HG03457 (cell line): ENCODE measurements at regions not wholly inside any gene's neighbourhood (a gene's known extent, or its start where the extent isn't known, plus 50 kb on each side); places are given as distances from the start of the nearest gene placed in this dataset.
"Not testable (repeated sequence)": the region's sequence is repeated elsewhere in the genome, so short reads cannot be mapped to it uniquely, and the experiment has no call there.

Experiments used
- ATAC-seq: cut with Tn5 transposase; IDR thresholded peaks from one replicate; pipeline ENCODE4 v1.9.1; 2021; ENCODE audit warnings: moderate number of reproducible peaks; ENCODE audit not compliant: unreplicated experiment

DNA sequence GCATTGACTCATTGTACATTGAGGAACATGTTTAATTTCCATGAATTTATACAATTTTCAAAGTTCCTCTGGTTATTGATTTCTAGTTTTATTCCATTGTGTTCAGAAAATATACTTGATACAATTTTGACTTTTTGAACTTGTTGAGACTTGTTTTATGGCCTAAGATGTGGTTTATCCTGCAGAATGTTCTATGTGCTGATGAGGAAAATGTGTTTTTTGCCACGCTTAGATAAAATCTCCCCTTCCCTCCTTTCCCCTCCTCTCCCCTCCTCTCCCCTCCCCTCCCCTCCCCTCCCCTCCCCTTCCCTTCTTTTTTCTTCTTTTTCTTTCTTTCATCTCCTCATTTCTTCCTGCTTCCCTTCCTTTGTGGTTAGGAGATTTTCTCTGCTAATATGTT lies 470.8 kb upstream of the MAP3K7 start:
- no peak for ATAC-seq

DNA sequence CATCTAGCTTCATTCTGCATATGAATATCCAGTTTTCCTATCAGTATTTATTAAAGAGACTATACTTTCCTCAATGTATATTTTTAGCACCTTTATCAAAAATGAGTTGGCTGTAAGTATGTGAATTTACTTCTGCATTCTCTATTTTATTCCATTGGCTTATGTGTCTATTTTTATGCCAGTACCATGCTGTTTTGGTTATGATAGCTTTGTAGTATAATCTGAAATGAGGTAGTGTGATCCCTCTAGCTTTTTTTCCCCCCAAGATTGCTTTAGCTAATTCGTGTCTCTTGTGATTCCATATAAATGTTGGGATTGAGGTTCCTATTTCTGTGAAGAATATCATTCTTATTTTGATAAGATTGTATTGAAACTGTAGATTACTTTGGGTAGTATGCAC lies 469.1 kb upstream of the MAP3K7 start:
- ATAC-seq = no peak

- ATAC-seq = not testable (repeated sequence)
Measured at GRCh38 chr6:91052473-91053450, 465.9 kb upstream of the MAP3K7 start.

DNA sequence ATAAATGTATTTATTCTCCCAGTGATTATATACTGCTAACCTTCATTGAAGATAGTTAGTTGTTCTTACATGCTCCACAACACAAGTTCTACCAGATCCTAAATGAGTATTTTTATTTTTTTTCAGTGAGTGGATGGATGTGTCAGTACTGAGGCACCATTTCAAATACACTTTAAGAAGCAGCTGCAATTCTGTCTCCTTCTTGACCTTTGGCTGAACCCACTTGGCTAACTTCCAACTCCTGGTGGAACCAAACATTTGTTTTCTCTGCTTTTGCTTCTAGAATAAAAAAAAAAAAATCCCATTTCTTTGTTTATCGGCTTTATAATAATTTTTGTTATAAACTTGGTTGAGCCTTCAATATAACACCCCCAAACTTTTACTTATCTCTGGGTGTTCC lies 458.3 kb upstream of the MAP3K7 start:
- ATAC-seq = no peak

- no peak for ATAC-seq
Measured at GRCh38 chr6:91043751-91044150, 456.9 kb upstream of the MAP3K7 start.

DNA sequence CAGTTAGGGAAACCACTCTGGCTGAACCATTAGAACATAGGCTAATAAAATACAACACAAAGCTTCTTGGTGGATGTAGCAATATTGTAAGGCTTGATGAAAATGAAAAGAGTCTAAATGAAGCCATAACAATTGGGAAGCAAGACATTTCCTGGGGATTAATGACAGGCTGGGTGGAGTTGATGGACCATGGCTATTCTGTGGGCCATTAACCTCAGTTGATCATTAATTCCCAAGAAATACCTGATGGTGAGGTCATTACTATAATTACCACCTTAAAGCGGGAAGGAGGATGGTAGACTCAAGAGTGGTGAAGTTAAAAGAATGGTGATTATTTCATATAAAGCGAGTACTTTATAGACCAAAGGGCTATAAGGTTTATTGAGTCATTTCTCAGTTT lies 455.8 kb upstream of the MAP3K7 start:
- ATAC-seq = no peak

GRCh38 chr6:91033964-91034363 lies 447.1 kb upstream of the MAP3K7 start:
- ATAC-seq = no peak

DNA sequence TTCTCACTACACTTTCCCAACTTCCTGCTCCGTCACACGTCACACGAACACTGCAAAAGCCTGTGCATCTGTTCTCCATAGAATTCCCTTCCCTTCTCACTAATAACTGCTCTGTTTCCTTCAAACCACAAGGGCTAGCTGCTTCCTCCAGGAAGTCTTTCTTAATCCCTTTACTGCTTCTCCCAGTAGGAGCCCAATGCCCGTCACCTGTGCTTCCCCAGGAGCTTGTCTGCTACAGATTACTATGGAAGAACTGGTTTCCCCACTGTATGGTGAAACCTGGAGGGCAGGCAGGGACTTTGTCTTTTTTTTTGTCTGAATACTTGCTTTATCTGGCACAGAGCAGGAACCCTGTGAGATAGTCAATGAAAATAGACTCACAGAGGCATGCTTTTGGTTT lies 444.7 kb upstream of the MAP3K7 start:
- no peak for ATAC-seq

DNA sequence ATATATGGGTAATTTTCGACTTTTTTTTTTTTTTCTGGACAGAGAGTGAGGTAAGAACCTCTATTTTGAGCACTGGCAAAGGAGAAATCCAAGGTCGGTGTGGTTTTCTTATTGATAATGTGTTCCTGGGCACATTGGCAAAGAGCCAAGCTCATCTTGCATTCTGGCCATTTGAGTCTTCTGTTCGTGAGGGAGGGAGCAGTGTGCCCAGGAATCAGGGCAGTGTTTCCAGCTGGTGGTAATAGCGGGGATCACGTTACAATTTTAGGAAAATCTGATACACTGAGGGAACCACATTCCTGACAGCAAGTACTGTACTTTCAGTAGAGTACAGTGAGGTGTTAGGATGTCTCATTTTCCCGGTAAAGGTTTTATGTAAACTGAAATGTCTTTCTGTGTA lies 442.3 kb upstream of the MAP3K7 start:
- no peak for ATAC-seq

DNA sequence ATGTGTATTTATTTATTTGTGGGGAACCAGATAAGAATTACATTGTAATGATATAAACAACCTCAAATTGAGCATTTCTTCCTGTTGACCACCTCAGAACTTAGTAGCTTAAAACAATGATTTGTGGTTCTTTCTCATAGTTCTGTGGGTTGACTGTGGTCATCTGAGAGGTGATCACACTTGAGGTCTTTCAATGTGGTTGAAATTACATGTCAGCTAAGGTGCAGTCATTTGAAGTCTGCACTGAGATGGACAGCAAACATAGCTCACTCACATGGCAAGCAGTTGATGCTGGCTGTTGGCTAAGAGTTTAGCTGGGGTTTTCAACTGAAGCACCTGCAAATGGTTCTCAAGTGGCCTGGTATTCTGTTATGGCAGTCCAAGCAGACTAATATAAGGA lies 436.7 kb upstream of the MAP3K7 start:
- no peak for ATAC-seq

DNA sequence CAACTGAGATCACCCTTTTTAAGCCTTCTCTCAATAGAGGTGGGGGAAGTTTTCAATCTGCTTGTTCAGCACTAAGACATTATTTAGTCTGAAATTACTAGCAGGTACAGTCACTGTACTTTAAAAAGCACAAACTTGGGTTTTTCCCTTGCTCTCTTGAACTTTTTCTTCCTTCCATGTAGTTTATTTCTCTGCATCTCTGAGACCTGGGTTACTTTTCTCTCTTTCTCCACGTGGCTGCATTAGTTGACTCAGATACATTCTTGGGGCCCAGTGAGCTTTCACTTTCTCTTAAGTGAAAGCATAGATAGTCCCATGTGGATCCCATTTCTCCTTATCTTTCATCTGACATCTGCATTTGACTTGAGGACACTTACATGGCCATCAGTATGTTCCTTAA lies 433.9 kb upstream of the MAP3K7 start:
- ATAC-seq = no peak

- ATAC-seq = no peak
Measured at GRCh38 chr6:91018586-91018985, 431.7 kb upstream of the MAP3K7 start.

DNA sequence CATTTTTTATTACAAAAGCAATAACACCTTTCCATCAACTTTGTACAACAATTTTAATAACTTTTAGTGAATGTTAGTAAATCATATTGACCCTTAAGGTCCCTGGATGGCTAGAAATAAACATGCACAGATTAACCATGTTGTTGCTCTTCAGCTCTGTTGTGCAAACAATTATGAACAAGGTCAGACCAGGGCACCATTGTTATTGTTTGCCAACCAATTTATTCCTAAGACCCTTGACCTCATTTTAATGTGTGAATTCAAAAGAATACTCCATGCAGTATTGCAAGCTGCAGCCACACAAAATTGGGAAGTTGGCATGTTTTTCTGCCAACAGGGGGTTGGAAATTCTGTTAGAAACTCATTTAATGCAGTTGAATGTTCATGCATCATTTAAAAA lies 426.6 kb upstream of the MAP3K7 start:
- ATAC-seq = no peak

GRCh38 chr6:90997076-90997475 lies 410.2 kb upstream of the MAP3K7 start:
- no peak for ATAC-seq

DNA sequence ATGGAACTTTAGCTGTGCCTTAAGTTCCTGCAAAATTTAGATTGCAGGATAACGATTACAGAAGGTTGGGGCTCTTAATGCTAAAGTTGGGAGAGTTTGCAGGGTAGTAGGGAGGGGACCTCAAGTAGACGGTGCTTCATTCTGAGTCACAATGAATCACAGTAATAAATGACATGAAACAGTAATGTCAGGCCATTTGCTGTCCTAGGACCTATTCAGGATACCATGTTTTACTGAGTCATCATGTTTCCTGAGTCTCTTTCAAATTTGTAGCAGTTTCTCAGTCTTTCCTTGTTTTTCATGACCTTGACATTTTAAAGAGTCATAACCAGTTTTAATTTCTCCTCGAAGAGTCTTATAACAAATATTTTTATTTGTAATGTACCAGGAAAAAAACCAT lies 406.9 kb upstream of the MAP3K7 start:
- ATAC-seq = no peak

DNA sequence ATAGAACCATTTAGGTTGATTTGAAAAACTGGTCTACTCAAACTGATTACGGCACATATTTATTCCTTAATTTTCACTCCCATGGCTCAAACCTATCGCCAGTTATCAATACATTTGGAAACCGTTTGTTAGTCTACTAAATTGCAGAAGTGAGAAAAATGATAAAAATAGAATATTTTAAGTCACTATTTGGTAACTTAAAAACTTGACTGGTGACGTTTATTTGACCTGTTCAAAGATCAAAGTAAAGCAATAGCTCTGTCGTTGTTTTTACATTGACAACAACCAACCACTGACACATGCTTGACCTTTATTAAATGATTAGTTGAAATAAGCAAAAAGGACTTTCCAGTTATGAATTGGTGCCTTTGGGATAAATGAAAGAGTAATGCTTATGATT lies 402.9 kb upstream of the MAP3K7 start:
- ATAC-seq = no peak

DNA sequence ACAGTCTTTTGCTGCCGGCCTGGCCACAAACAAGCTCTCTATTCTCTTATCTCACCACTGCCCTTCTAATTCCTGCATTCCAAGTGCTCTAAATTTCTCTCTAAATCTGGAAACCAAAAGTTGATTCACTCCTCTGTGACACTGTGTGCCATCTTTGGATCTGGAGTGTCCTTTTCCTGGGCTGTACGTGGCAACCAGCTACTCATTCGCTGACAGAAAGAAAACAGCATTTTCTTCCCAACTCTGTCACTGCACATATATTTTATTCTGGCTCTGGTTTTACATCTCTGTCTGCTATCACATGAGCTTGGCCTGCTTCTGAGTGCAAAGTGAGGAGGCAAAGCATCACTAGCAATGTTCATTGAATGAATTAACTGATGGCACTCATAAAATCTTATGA lies 397.2 kb upstream of the MAP3K7 start:
- ATAC-seq = no peak

DNA sequence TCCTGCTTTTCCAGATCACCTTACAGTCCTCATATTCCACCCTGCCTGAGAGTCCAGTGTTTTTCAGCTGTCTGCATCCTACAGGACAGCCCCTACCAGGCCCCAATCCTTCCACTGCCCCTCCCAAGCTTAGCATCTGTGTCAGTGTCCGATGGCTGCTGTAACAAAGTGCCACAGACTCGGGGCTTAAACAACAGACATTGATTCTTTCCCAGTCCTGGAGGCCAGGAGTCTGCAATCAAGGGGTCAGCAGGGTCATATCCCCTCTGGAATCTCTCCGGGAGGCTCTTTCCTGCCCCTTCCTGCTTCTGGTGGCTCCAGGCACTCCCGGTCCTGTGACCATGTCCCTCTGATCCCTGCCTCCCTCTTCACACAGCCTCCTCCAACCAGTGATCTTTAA lies 396.6 kb upstream of the MAP3K7 start:
- ATAC-seq = no peak

DNA sequence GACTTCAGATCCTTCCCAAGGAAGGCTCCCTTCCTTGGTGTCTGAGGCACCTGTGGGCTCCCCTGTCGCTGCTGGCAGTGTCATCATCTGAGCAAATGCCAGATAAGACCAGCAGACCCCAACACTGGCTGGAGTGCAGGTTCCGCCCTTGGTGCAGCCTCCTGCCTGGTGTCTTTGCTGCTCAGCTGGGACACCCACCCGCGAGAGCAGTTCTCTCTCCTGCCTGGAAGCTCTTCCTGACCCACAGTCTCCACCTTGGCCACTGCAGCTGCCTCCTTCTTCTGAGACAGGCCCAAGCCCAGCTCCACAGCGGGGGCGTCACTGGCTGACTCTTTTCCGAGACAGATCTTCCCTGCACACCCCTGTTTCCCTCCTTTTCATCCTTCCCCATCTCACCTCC lies 395.7 kb upstream of the MAP3K7 start:
- no peak for ATAC-seq

GRCh38 chr6:90982051-90982450 lies 395.2 kb upstream of the MAP3K7 start:
- ATAC-seq = no peak

DNA sequence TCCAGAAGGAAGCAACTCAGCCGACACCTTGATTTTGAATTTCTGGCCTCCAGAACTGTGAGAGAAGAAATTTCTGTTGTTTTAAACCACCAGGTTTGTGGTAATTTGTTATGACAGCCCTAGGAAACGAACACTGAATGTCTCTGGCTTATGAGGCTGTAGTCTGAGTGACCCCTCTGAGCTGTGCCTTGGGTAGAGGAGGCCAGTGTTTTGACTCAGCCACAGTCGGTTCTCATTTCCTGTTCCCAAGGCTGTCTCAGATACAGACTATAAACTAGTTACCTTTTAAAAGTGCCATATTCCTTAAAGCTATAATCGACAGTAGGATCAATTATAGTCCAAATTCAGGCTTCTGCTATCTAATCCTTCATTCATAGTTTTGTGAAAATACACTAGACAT lies 391.2 kb upstream of the MAP3K7 start:
- no peak for ATAC-seq

- no peak for ATAC-seq
Measured at GRCh38 chr6:90977513-90977912, 390.6 kb upstream of the MAP3K7 start.

- ATAC-seq = no peak
Measured at GRCh38 chr6:90976341-90976740, 389.5 kb upstream of the MAP3K7 start.
